ENCODE measurements at regions not wholly inside any gene's neighbourhood (a gene's known extent, or its start where the extent isn't known, plus 50 kb on each side); places are given as distances from the start of the nearest gene placed in this dataset.

DNA sequence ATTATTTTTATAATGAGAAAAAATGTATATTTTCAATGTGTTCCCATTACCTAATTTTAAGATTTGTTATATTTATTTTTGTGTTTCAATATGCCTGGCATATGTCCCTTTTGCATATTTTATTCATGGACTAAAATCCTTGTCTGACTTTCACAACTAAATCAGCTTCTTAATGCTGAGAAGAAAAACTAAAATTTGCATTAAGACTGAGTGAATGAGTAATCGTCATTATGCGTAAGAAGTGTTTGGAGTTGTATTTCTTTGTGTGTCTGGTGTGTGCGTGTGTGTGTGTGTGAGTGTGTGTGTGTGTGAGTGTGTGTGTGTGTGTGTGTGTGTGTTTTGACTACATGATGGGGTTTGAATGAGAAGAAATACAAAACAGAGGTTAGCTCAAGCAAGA lies 201.7 kb upstream of the SP8 start (continued):
- TF ChIP-seq, protein P1, sequence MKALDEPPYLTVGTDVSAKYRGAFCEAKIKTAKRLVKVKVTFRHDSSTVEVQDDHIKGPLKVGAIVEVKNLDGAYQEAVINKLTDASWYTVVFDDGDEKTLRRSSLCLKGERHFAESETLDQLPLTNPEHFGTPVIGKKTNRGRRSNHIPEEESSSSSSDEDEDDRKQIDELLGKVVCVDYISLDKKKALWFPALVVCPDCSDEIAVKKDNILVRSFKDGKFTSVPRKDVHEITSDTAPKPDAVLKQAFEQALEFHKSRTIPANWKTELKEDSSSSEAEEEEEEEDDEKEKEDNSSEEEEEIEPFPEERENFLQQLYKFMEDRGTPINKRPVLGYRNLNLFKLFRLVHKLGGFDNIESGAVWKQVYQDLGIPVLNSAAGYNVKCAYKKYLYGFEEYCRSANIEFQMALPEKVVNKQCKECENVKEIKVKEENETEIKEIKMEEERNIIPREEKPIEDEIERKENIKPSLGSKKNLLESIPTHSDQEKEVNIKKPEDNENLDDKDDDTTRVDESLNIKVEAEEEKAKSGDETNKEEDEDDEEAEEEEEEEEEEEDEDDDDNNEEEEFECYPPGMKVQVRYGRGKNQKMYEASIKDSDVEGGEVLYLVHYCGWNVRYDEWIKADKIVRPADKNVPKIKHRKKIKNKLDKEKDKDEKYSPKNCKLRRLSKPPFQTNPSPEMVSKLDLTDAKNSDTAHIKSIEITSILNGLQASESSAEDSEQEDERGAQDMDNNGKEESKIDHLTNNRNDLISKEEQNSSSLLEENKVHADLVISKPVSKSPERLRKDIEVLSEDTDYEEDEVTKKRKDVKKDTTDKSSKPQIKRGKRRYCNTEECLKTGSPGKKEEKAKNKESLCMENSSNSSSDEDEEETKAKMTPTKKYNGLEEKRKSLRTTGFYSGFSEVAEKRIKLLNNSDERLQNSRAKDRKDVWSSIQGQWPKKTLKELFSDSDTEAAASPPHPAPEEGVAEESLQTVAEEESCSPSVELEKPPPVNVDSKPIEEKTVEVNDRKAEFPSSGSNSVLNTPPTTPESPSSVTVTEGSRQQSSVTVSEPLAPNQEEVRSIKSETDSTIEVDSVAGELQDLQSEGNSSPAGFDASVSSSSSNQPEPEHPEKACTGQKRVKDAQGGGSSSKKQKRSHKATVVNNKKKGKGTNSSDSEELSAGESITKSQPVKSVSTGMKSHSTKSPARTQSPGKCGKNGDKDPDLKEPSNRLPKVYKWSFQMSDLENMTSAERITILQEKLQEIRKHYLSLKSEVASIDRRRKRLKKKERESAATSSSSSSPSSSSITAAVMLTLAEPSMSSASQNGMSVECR (CRISPR knock-in tag; IDR thresholded peaks at IDR 0.05; ENCODE audit: borderline replicate concordance) = no peak

DNA sequence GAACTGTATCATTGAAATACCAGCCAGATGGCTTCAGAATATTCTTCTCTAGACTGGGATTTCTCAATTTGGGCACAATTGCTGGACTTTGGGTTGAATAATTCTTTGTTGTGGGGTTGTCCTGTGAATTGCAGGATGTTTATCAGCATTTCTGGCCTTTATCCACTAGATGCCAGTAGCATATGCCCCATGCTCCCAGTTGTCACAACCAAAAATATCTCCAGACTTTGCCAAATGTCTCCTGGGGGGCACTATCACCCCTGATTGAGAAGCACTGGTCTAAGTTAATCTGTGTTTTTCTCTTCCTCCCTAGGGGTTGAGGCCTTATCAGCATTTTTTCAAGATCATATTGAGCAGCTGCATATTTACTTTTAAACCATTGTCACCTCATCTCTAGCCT lies 204.9 kb upstream of the SP8 start:
- H3K27me3 Mint-ChIP-seq (ENCODE audit: low read depth) = no peaks in the 10 kb centered on the region
- peaks cover 8% of the 10 kb centered on the region for H3K4me1 Mint-ChIP-seq
- TF ChIP-seq JAZF1 (CRISPR knock-in tag; IDR thresholded peaks at IDR 0.05) = no peak
- TF ChIP-seq ZBTB21 (CRISPR knock-in tag; IDR thresholded peaks at IDR 0.05; ENCODE audit: borderline replicate concordance) = no peak
- no peak for TF ChIP-seq ZNF423 (CRISPR knock-in tag; IDR thresholded peaks at IDR 0.05)
- TF ChIP-seq, protein P2, sequence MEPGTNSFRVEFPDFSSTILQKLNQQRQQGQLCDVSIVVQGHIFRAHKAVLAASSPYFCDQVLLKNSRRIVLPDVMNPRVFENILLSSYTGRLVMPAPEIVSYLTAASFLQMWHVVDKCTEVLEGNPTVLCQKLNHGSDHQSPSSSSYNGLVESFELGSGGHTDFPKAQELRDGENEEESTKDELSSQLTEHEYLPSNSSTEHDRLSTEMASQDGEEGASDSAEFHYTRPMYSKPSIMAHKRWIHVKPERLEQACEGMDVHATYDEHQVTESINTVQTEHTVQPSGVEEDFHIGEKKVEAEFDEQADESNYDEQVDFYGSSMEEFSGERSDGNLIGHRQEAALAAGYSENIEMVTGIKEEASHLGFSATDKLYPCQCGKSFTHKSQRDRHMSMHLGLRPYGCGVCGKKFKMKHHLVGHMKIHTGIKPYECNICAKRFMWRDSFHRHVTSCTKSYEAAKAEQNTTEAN (CRISPR knock-in tag; IDR thresholded peaks at IDR 0.05) = no peak
- no peak for TF ChIP-seq RELA (CRISPR knock-in tag; IDR thresholded peaks at IDR 0.05; ENCODE audit: borderline replicate concordance)
- no peak for TF ChIP-seq HMGA2 (CRISPR knock-in tag; IDR thresholded peaks at IDR 0.05)
- no peak for TF ChIP-seq ZNF219 (CRISPR knock-in tag; IDR thresholded peaks at IDR 0.05; ENCODE audit: borderline replicate concordance)
- TF ChIP-seq, protein P3, sequence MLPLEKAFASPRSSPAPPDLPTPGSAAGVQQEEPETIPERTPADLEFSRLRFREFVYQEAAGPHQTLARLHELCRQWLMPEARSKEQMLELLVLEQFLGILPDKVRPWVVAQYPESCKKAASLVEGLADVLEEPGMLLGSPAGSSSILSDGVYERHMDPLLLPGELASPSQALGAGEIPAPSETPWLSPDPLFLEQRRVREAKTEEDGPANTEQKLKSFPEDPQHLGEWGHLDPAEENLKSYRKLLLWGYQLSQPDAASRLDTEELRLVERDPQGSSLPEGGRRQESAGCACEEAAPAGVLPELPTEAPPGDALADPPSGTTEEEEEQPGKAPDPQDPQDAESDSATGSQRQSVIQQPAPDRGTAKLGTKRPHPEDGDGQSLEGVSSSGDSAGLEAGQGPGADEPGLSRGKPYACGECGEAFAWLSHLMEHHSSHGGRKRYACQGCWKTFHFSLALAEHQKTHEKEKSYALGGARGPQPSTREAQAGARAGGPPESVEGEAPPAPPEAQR (CRISPR knock-in tag; IDR thresholded peaks at IDR 0.05) = no peak
- TF ChIP-seq, protein P4, sequence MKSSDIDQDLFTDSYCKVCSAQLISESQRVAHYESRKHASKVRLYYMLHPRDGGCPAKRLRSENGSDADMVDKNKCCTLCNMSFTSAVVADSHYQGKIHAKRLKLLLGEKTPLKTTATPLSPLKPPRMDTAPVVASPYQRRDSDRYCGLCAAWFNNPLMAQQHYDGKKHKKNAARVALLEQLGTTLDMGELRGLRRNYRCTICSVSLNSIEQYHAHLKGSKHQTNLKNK (CRISPR knock-in tag; IDR thresholded peaks at IDR 0.05) = no peak
- TF ChIP-seq, protein P5, sequence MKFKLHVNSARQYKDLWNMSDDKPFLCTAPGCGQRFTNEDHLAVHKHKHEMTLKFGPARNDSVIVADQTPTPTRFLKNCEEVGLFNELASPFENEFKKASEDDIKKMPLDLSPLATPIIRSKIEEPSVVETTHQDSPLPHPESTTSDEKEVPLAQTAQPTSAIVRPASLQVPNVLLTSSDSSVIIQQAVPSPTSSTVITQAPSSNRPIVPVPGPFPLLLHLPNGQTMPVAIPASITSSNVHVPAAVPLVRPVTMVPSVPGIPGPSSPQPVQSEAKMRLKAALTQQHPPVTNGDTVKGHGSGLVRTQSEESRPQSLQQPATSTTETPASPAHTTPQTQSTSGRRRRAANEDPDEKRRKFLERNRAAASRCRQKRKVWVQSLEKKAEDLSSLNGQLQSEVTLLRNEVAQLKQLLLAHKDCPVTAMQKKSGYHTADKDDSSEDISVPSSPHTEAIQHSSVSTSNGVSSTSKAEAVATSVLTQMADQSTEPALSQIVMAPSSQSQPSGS (CRISPR knock-in tag; IDR thresholded peaks at IDR 0.05; ENCODE audit: borderline replicate concordance, low read depth) = no peak
- TF ChIP-seq, protein P6, sequence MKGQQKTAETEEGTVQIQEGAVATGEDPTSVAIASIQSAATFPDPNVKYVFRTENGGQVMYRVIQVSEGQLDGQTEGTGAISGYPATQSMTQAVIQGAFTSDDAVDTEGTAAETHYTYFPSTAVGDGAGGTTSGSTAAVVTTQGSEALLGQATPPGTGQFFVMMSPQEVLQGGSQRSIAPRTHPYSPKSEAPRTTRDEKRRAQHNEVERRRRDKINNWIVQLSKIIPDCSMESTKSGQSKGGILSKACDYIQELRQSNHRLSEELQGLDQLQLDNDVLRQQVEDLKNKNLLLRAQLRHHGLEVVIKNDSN (CRISPR knock-in tag; IDR thresholded peaks at IDR 0.05) = no peak
- TF ChIP-seq TP53 (CRISPR knock-in tag; IDR thresholded peaks at IDR 0.05) = no peak
- TF ChIP-seq, protein P7, sequence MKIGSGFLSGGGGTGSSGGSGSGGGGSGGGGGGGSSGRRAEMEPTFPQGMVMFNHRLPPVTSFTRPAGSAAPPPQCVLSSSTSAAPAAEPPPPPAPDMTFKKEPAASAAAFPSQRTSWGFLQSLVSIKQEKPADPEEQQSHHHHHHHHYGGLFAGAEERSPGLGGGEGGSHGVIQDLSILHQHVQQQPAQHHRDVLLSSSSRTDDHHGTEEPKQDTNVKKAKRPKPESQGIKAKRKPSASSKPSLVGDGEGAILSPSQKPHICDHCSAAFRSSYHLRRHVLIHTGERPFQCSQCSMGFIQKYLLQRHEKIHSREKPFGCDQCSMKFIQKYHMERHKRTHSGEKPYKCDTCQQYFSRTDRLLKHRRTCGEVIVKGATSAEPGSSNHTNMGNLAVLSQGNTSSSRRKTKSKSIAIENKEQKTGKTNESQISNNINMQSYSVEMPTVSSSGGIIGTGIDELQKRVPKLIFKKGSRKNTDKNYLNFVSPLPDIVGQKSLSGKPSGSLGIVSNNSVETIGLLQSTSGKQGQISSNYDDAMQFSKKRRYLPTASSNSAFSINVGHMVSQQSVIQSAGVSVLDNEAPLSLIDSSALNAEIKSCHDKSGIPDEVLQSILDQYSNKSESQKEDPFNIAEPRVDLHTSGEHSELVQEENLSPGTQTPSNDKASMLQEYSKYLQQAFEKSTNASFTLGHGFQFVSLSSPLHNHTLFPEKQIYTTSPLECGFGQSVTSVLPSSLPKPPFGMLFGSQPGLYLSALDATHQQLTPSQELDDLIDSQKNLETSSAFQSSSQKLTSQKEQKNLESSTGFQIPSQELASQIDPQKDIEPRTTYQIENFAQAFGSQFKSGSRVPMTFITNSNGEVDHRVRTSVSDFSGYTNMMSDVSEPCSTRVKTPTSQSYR (CRISPR knock-in tag; IDR thresholded peaks at IDR 0.05) = no peak
- TF ChIP-seq, protein P8, sequence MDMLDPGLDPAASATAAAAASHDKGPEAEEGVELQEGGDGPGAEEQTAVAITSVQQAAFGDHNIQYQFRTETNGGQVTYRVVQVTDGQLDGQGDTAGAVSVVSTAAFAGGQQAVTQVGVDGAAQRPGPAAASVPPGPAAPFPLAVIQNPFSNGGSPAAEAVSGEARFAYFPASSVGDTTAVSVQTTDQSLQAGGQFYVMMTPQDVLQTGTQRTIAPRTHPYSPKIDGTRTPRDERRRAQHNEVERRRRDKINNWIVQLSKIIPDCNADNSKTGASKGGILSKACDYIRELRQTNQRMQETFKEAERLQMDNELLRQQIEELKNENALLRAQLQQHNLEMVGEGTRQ (CRISPR knock-in tag; IDR thresholded peaks at IDR 0.05) = no peak
- TF ChIP-seq, protein P9, sequence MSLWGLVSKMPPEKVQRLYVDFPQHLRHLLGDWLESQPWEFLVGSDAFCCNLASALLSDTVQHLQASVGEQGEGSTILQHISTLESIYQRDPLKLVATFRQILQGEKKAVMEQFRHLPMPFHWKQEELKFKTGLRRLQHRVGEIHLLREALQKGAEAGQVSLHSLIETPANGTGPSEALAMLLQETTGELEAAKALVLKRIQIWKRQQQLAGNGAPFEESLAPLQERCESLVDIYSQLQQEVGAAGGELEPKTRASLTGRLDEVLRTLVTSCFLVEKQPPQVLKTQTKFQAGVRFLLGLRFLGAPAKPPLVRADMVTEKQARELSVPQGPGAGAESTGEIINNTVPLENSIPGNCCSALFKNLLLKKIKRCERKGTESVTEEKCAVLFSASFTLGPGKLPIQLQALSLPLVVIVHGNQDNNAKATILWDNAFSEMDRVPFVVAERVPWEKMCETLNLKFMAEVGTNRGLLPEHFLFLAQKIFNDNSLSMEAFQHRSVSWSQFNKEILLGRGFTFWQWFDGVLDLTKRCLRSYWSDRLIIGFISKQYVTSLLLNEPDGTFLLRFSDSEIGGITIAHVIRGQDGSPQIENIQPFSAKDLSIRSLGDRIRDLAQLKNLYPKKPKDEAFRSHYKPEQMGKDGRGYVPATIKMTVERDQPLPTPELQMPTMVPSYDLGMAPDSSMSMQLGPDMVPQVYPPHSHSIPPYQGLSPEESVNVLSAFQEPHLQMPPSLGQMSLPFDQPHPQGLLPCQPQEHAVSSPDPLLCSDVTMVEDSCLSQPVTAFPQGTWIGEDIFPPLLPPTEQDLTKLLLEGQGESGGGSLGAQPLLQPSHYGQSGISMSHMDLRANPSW (CRISPR knock-in tag; conservative IDR thresholded peaks at IDR 0.05; ENCODE audit: low read depth) = no peak
- no peak for TF ChIP-seq SP1 (CRISPR knock-in tag; conservative IDR thresholded peaks at IDR 0.05)
- TF ChIP-seq NFYB (CRISPR knock-in tag; conservative IDR thresholded peaks at IDR 0.05; ENCODE audit: low read depth) = no peak
- DNase-seq (ENCODE audit: low spot score) = no peak
- ATAC-seq = peak; percentile 34; the same call in 1 of the 2 replicates
- peaks cover 26% of the 10 kb centered on the region for H3K36me3 Mint-ChIP-seq
- H3K9me3 Mint-ChIP-seq = peaks cover 18% of the 10 kb centered on the region
- H3K4me3 Mint-ChIP-seq = no peak overlapping the region
- ChIA-PET POLR2A (no interaction called here), CTCF (interaction anchor here (1.1 to 1.9 kb wide), 2 partner anchors 215 to 262 kb away, joined by 4 to 8 read pairs; no protein-coding TSS in a partner anchor)
- no peak overlapping the region; the same call in 1 of the 2 replicates for H3K27ac Mint-ChIP-seq
